H1 (cell line): ENCODE measurements at regions not wholly inside any gene's neighbourhood (a gene's known extent, or its start where the extent isn't known, plus 50 kb on each side); places are given as distances from the start of the nearest gene placed in this dataset.

ENCODE experiments used
- CTCF ChIA-PET: fragments of 300-600 bp; sonication (Branson Sonifier 250); formaldehyde crosslinking; loops from one replicate; lab custom pipeline; 2021; ENCODE audit not compliant: partially characterized antibody; lab: Charles Lee
- POLR2A ChIA-PET: fragments of 300-600 bp; sonication (Branson Sonifier 250); formaldehyde crosslinking; loops from one replicate; lab custom pipeline; 2021; ENCODE audit warnings: inconsistent platforms; ENCODE audit not compliant: partially characterized antibody; lab: Charles Lee
- DNase-seq, 2 experiments: peaks; one replicate each; pipeline versions ENCODE4 v3.0.0 to v3.0.0-alpha.2; 2010 to 2022; ENCODE audit warnings: low spot score in 2 of 2, low read depth in 1 of 2, mixed read lengths in 1 of 2
- FAIRE-seq: peaks from 2 replicates; lab custom pipeline; 2011; peaks lifted over from hg19 to GRCh38; lab: Jason Lieb, UNC
- H2AFZ ChIP-seq: 2 replicates; pipeline ENCODE4 v1.8.1; 2012; ENCODE audit warnings: low read length, inconsistent platforms
- H2AK5ac ChIP-seq: 2 replicates; pipeline ENCODE4 v1.6.1; 2013; ENCODE audit warnings: low read depth, low read length
- H2BK120ac ChIP-seq: replicated peaks from 2 replicates; pipeline ENCODE3; 2013; ENCODE audit warnings: low read depth, low read length, inconsistent platforms
- H2BK12ac ChIP-seq: 2 replicates; pipeline ENCODE4 v1.6.1; 2013; ENCODE audit warnings: low read depth, low read length
- H2BK15ac ChIP-seq: 2 replicates; pipeline ENCODE4 v1.6.1; 2013; ENCODE audit warnings: low read length
- H2BK20ac ChIP-seq: 2 replicates; pipeline ENCODE4 v1.6.1; 2013; ENCODE audit warnings: low read length
- H2BK5ac ChIP-seq: 2 replicates; pipeline ENCODE4 v1.6.1; 2013; ENCODE audit warnings: low read depth, low read length
- H3K14ac ChIP-seq: 2 replicates; pipeline ENCODE4 v1.6.1; 2013; ENCODE audit warnings: inconsistent platforms; ENCODE audit not compliant: insufficient read length
- H3K18ac ChIP-seq: 2 replicates; pipeline ENCODE4 v1.6.1; 2013; ENCODE audit warnings: low read length; ENCODE audit errors: extremely low read depth
- H3K23ac ChIP-seq: 2 replicates; pipeline ENCODE4 v1.6.1; 2013; ENCODE audit warnings: inconsistent platforms; ENCODE audit not compliant: insufficient read length
- H3K23me2 ChIP-seq: 2 replicates; pipeline ENCODE4 v1.6.1; 2013; ENCODE audit warnings: low read depth, low read length
- H3K27ac ChIP-seq: 2 replicates; pipeline ENCODE4 v1.6.1; 2011; ENCODE audit warnings: low read depth, low read length, inconsistent platforms
- H3K27me3 ChIP-seq, 4 experiments: replicated peaks in 1 of 4; 1 replicate in 1 of 4; 2 replicates in 3 of 4; pipeline versions ENCODE4 v1.6.1 to v1.8.1; 2011 to 2013; ENCODE audit warnings: low read length in 3 of 4, mild to moderate bottlenecking in 3 of 4, inconsistent platforms in 2 of 4, mixed read lengths in 2 of 4, moderate library complexity in 1 of 4; ENCODE audit not compliant: control insufficient read depth in 3 of 4, insufficient read depth in 3 of 4; ENCODE audit errors: extremely low read depth in 1 of 4
- H3K36me3 ChIP-seq, 4 experiments: 2 replicates each; pipeline versions ENCODE4 v1.6.1 to v1.8.1; 2011 to 2013; ENCODE audit warnings: mild to moderate bottlenecking in 4 of 4, low read length in 3 of 4, moderate library complexity in 2 of 4, control low read depth in 1 of 4, inconsistent platforms in 1 of 4; ENCODE audit not compliant: insufficient read depth in 4 of 4, control insufficient read depth in 2 of 4
- H3K4ac ChIP-seq: replicated peaks from 2 replicates; pipeline ENCODE3; 2013; ENCODE audit warnings: low read length, low read depth, mixed read lengths, inconsistent platforms; ENCODE audit not compliant: insufficient read length
- H3K4me1 ChIP-seq, 4 experiments: replicated peaks in 1 of 4; 1 replicate in 1 of 4; 2 replicates in 3 of 4; pipeline versions ENCODE4 v1.6.1 to v1.8.1; 2011 to 2013; ENCODE audit warnings: low read length in 3 of 4, inconsistent platforms in 2 of 4, mixed read lengths in 1 of 4; ENCODE audit not compliant: insufficient read depth in 4 of 4, control insufficient read depth in 3 of 4
- H3K4me2 ChIP-seq, 2 experiments: 2 replicates each; pipeline versions ENCODE4 v1.6.1 to v1.8.1; 2011 to 2013; ENCODE audit warnings: low read depth in 2 of 2, low read length in 2 of 2, control low read depth in 1 of 2, inconsistent platforms in 1 of 2, mild to moderate bottlenecking in 1 of 2; ENCODE audit not compliant: insufficient read depth in 1 of 2
- H3K4me3 ChIP-seq, 4 experiments: fragments of 200-600, 300-600 bp in 1 of 4; sonication (generic), shearing (Covaris generic), sonication (Bioruptor Twin) in 1 of 4; 2 replicates each; pipeline versions ENCODE4 v1.5.1 to v1.8.1; 2011 to 2016; ENCODE audit warnings: low read length in 4 of 4, low read depth in 3 of 4, control low read depth in 2 of 4, inconsistent platforms in 2 of 4, mild to moderate bottlenecking in 2 of 4, mixed read lengths in 1 of 4, moderate library complexity in 1 of 4; ENCODE audit not compliant: insufficient read depth in 2 of 4; ENCODE audit errors: extremely low read depth in 1 of 4
- H3K56ac ChIP-seq: replicated peaks from 2 replicates; pipeline ENCODE3; 2013; ENCODE audit warnings: low read depth, mild to moderate bottlenecking, mixed read lengths, low read length, inconsistent platforms; ENCODE audit not compliant: insufficient read length
- H3K79me1 ChIP-seq: 2 replicates; pipeline ENCODE4 v1.6.1; 2013; ENCODE audit warnings: low read depth, low read length, control low read depth
- H3K79me2 ChIP-seq, 2 experiments: 2 replicates each; pipeline versions ENCODE4 v1.6.1 to v1.8.1; 2012 to 2013; ENCODE audit warnings: low read length in 2 of 2, mild to moderate bottlenecking in 2 of 2, inconsistent platforms in 1 of 2; ENCODE audit not compliant: insufficient read depth in 2 of 2, control insufficient read depth in 1 of 2
- H3K9ac ChIP-seq, 4 experiments: replicated peaks in 1 of 4; 1 replicate in 1 of 4; 2 replicates in 3 of 4; pipeline versions ENCODE4 v1.6.1 to v1.8.1; 2011 to 2013; ENCODE audit warnings: low read depth in 3 of 4, low read length in 3 of 4, control low read depth in 2 of 4, mild to moderate bottlenecking in 2 of 4, moderate library complexity in 2 of 4, inconsistent platforms in 1 of 4; ENCODE audit errors: extremely low read depth in 1 of 4
- H3K9me3 ChIP-seq, 2 experiments: 2 replicates each; pipeline versions ENCODE4 v1.6.1 to v1.8.1; 2012 to 2013; ENCODE audit warnings: mild to moderate bottlenecking in 2 of 2, moderate library complexity in 2 of 2, control low read depth in 1 of 2, inconsistent platforms in 1 of 2, low read depth in 1 of 2, low read length in 1 of 2, mixed read lengths in 1 of 2; ENCODE audit not compliant: insufficient read depth in 2 of 2
- H4K20me1 ChIP-seq, 2 experiments: replicated peaks in 1 of 2; 2 replicates each; pipeline versions ENCODE3 to v1.8.1; 2011 to 2013; ENCODE audit warnings: inconsistent platforms in 2 of 2, low read length in 2 of 2, mild to moderate bottlenecking in 1 of 2; ENCODE audit not compliant: insufficient read depth in 2 of 2, control insufficient read depth in 1 of 2
- H4K5ac ChIP-seq: 2 replicates; pipeline ENCODE4 v1.6.1; 2013; ENCODE audit warnings: low read length, low read depth, mixed read lengths, inconsistent platforms; ENCODE audit not compliant: insufficient read length
- H4K8ac ChIP-seq: 2 replicates; pipeline ENCODE4 v1.8.0; 2013; ENCODE audit warnings: mild to moderate bottlenecking, moderate library complexity, low read length, inconsistent platforms; ENCODE audit not compliant: insufficient read depth; ENCODE audit errors: extremely low read depth
- H4K91ac ChIP-seq: replicated peaks from 2 replicates; pipeline ENCODE3; 2013; ENCODE audit warnings: low read length, mixed read lengths, inconsistent platforms; ENCODE audit not compliant: insufficient read length
- HDAC2 ChIP-seq, 2 experiments: fragments of 300-600 bp in 1 of 2; sonication (generic) in 1 of 2; IDR thresholded peaks; 2 replicates each; pipeline ENCODE4 v1.6.1; 2011 to 2012; ENCODE audit warnings: low read depth in 2 of 2, low read length in 2 of 2, mild to moderate bottlenecking in 2 of 2, moderate library complexity in 2 of 2, borderline replicate concordance in 1 of 2, inconsistent platforms in 1 of 2
- POLR2AphosphoS5 ChIP-seq: IDR thresholded peaks from 2 replicates; pipeline ENCODE4 v1.6.1; 2011; ENCODE audit warnings: low read depth, low read length
- WGBS, 2 experiments: shearing (Covaris generic) in 1 of 2; methylation state at CpG; one replicate each; pipeline versions ENCODE4 v1.1.6 to v1.1.7; 2013 to 2015; ENCODE audit warnings: low lambda C conversion rate in 2 of 2, mixed read lengths in 2 of 2, inconsistent platforms in 1 of 2, low coverage in 1 of 2, missing lambda C conversion rate in 1 of 2; ENCODE audit not compliant: insufficient replicate concordance in 2 of 2, insufficient coverage in 1 of 2, insufficient read length in 1 of 2; ENCODE audit errors: extremely low coverage in 1 of 2, missing lambda C conversion rate in 1 of 2; 5-methylcytosine and 5-hydroxymethylcytosine counted together
- TF ChIP-seq, protein P1 (sequence below): IDR thresholded peaks from 2 replicates; pipeline ENCODE4 v1.6.1; 2012; ENCODE audit warnings: low read length, inconsistent platforms

DNA sequence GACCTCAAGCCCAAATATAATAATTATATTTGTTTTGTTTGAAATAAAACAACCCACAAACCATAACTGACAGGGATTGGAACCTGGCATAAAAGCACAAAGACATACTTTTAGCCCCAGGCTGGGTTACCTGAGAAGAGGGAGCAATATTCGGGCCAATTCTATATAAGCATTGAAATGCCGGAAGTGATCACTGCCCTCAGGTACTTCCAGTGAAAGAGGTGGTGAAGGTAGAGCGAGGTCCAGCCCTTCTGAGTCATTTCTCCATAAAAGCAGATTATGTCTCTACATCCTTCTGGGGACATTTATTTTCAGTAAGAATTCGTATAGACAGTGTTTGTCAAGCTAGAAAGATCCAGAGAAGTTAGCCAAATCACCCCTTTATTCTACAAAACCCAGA is 59.6 kb downstream of the GCNT4 start:
- H3K9ac ChIP-seq: no peak overlapping the region
- no peaks in the 10 kb centered on the region for H3K23me2 ChIP-seq
- H3K79me2 ChIP-seq: no peaks in the 10 kb centered on the region
- DNase-seq: no peak
- H3K79me1 ChIP-seq: no peaks in the 10 kb centered on the region
- no peaks in the 10 kb centered on the region for H4K20me1 ChIP-seq
- no peaks in the 10 kb centered on the region for H3K36me3 ChIP-seq
- H3K23ac ChIP-seq: no peak overlapping the region
- H3K4me3 ChIP-seq: no peak overlapping the region
- no peak overlapping the region for H2BK20ac ChIP-seq
- 78% methylated on average over 4 of the region's 4 CpGs; no CpG with 5 or more reads in 1 of the 2 experiments for WGBS, 2 experiments
- no peak overlapping the region for H4K91ac ChIP-seq
- POLR2A ChIA-PET: no interaction called here
- no peak overlapping the region for H2BK5ac ChIP-seq
- H2BK120ac ChIP-seq: no peak overlapping the region
- no peak overlapping the region for H3K27ac ChIP-seq
- H4K5ac ChIP-seq: no peak overlapping the region
- H2AK5ac ChIP-seq: no peak overlapping the region
- H3K14ac ChIP-seq: no peak overlapping the region
- TF ChIP-seq, protein P1, sequence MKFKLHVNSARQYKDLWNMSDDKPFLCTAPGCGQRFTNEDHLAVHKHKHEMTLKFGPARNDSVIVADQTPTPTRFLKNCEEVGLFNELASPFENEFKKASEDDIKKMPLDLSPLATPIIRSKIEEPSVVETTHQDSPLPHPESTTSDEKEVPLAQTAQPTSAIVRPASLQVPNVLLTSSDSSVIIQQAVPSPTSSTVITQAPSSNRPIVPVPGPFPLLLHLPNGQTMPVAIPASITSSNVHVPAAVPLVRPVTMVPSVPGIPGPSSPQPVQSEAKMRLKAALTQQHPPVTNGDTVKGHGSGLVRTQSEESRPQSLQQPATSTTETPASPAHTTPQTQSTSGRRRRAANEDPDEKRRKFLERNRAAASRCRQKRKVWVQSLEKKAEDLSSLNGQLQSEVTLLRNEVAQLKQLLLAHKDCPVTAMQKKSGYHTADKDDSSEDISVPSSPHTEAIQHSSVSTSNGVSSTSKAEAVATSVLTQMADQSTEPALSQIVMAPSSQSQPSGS: no peak
- TF ChIP-seq HDAC2 (IDR thresholded peaks at IDR 0.05; ENCODE audit: borderline replicate concordance in 1 of 2, low read depth in 2 of 2, low read length in 2 of 2): no peak
- no peak for TF ChIP-seq POLR2AphosphoS5
- H3K56ac ChIP-seq: no peak overlapping the region
- no peak overlapping the region for H2BK15ac ChIP-seq
- no peak for FAIRE-seq
- H2AFZ ChIP-seq: no peak overlapping the region
- CTCF ChIA-PET: interaction anchor here (0.8 kb wide), 1 partner anchor 174 kb away, joined by 3 read pairs; no protein-coding TSS in a partner anchor
- H3K4me1 ChIP-seq: no peaks in the 10 kb centered on the region
- no peaks in the 10 kb centered on the region for H3K27me3 ChIP-seq
- no peak overlapping the region for H3K18ac ChIP-seq
- H3K9me3 ChIP-seq: no peaks in the 10 kb centered on the region
- no peak overlapping the region for H3K4me2 ChIP-seq
- H3K4ac ChIP-seq: no peak overlapping the region
- H2BK12ac ChIP-seq: no peak overlapping the region
- no peak overlapping the region for H4K8ac ChIP-seq
